Keratinocyte (primary cell): ENCODE measurements at regions not wholly inside any gene's neighbourhood (a gene's known extent, or its start where the extent isn't known, plus 50 kb on each side); places are given as distances from the start of the nearest gene placed in this dataset.

Experiments used
- DNase-seq: peaks from one replicate; pipeline ENCODE4 v3.0.0-alpha.2; 2011; ENCODE audit warnings: low read depth, missing footprints, low spot score
- FAIRE-seq: peaks from 2 replicates; lab custom pipeline; 2011; peaks lifted over from hg19 to GRCh38; lab: Jason Lieb, UNC
- H2AFZ ChIP-seq: 2 replicates; pipeline ENCODE4 v1.6.0; 2012; ENCODE audit warnings: low read length, control low read depth, inconsistent platforms; ENCODE audit not compliant: control insufficient read depth
- H3K27ac ChIP-seq: 2 replicates; pipeline ENCODE4 v1.5.1; 2011; ENCODE audit warnings: low read length; ENCODE audit not compliant: control insufficient read depth, insufficient read depth
- H3K27me3 ChIP-seq: 3 replicates; pipeline ENCODE4 v1.6.0; 2011; ENCODE audit warnings: low read length; ENCODE audit not compliant: control insufficient read depth, insufficient read depth; ENCODE audit errors: extremely low read depth
- H3K36me3 ChIP-seq, 2 experiments: 2 replicates in 1 of 2; 3 replicates in 1 of 2; pipeline ENCODE4 v1.5.1; 2011; ENCODE audit warnings: low read length in 2 of 2, mild to moderate bottlenecking in 1 of 2; ENCODE audit not compliant: control insufficient read depth in 2 of 2, insufficient read depth in 2 of 2; ENCODE audit errors: extremely low read depth in 1 of 2
- H3K4me1 ChIP-seq: 3 replicates; pipeline ENCODE4 v1.5.1; 2011; ENCODE audit warnings: low read length; ENCODE audit not compliant: control insufficient read depth, insufficient read depth; ENCODE audit errors: extremely low read depth
- H3K4me2 ChIP-seq: 3 replicates; pipeline ENCODE4 v1.6.0; 2011; ENCODE audit warnings: low read depth, low read length; ENCODE audit not compliant: control insufficient read depth, insufficient read depth; ENCODE audit errors: extremely low read depth
- H3K4me3 ChIP-seq, 3 experiments: fragments of 200-600 bp in 1 of 3; sonication (generic) in 1 of 3; 2 replicates in 2 of 3; 3 replicates in 1 of 3; pipeline ENCODE4 v1.5.1; 2011 to 2016; ENCODE audit warnings: low read length in 3 of 3, mild to moderate bottlenecking in 3 of 3, control low read depth in 2 of 3, inconsistent platforms in 1 of 3, low read depth in 1 of 3, mixed read lengths in 1 of 3, mixed run types in 1 of 3, moderate library complexity in 1 of 3; ENCODE audit not compliant: control insufficient read depth in 2 of 3, insufficient read depth in 2 of 3; ENCODE audit errors: extremely low read depth in 1 of 3
- H3K79me2 ChIP-seq: 2 replicates; pipeline ENCODE4 v1.6.0; 2012; ENCODE audit warnings: low read length; ENCODE audit not compliant: control insufficient read depth, insufficient read depth
- H3K9ac ChIP-seq: 3 replicates; pipeline ENCODE4 v1.6.0; 2011; ENCODE audit warnings: low read length; ENCODE audit not compliant: control insufficient read depth, insufficient read depth; ENCODE audit errors: extremely low read depth
- H3K9me1 ChIP-seq: 3 replicates; pipeline ENCODE4 v1.6.0; 2011; ENCODE audit warnings: low read length; ENCODE audit not compliant: control insufficient read depth, insufficient read depth; ENCODE audit errors: extremely low read depth
- H3K9me3 ChIP-seq: 2 replicates; pipeline ENCODE4 v1.5.1; 2012; ENCODE audit warnings: low read depth, low read length; ENCODE audit not compliant: control insufficient read depth
- H4K20me1 ChIP-seq: 3 replicates; pipeline ENCODE4 v1.6.0; 2011; ENCODE audit warnings: low read length; ENCODE audit not compliant: control insufficient read depth, insufficient read depth; ENCODE audit errors: extremely low read depth
- CTCF ChIP-seq, 3 experiments: IDR thresholded peaks in 1 of 3; conservative IDR thresholded peaks in 1 of 3; optimal IDR thresholded peaks in 1 of 3; 2 replicates in 2 of 3; 3 replicates in 1 of 3; pipeline versions ENCODE3 to v1.5.1; 2011; ENCODE audit warnings: low read length in 3 of 3, mild to moderate bottlenecking in 3 of 3, moderate library complexity in 2 of 3, control low read depth in 1 of 3, inconsistent platforms in 1 of 3; ENCODE audit not compliant: insufficient read depth in 2 of 3; ENCODE audit errors: extremely low read depth in 1 of 3
- EZH2 ChIP-seq: IDR thresholded peaks from one replicate; pipeline ENCODE4 v1.6.1; 2012; ENCODE audit warnings: inconsistent platforms, mild to moderate bottlenecking, low read length, moderate library complexity
- dilution Hi-C: fragments of 300-500 bp; cut with MboI; formaldehyde crosslinking; loops from one replicate; pipeline ENCODE4 v1.7.0; 2020; ENCODE audit warnings: low sequenced_read_pairs; ENCODE audit not compliant: extremely low pct_ligation_motif_present

GRCh38 chr13:64756621-64757020, 2473.5 kb downstream of the PCDH9 start:
- Histone ChIP-seq H3K27ac (no peak overlapping the region), H2AFZ (no peak overlapping the region), H3K4me1 (no peaks in the 10 kb centered on the region), H3K36me3 (no peaks in the 10 kb centered on the region), H4K20me1 (no peaks in the 10 kb centered on the region), H3K9me1 (no peaks in the 10 kb centered on the region), H3K79me2 (no peaks in the 10 kb centered on the region), H3K27me3 (no peaks in the 10 kb centered on the region), H3K9me3 (no peaks in the 10 kb centered on the region), H3K4me3 (no peak overlapping the region), H3K9ac (no peak overlapping the region), H3K4me2 (no peak overlapping the region)
- FAIRE-seq, result no peak
- no peak for DNase-seq
- dilution Hi-C loops, result no loop called here
- TF ChIP-seq CTCF (optimal IDR thresholded peaks at IDR 0.05 in 1 of 3, IDR thresholded peaks at IDR 0.05 in 1 of 3, conservative IDR thresholded peaks at IDR 0.05 in 1 of 3; ENCODE audit: extremely low read depth in 1 of 3, insufficient read depth in 2 of 3, low read length in 3 of 3) (no peak), EZH2 (no peak)

- H3K79me2 ChIP-seq, result no peaks in the 10 kb centered on the region
- no peak for TF ChIP-seq EZH2
- TF ChIP-seq CTCF (optimal IDR thresholded peaks at IDR 0.05 in 1 of 3, IDR thresholded peaks at IDR 0.05 in 1 of 3, conservative IDR thresholded peaks at IDR 0.05 in 1 of 3; ENCODE audit: extremely low read depth in 1 of 3, insufficient read depth in 2 of 3, low read length in 3 of 3), result no peak
- no peaks in the 10 kb centered on the region for H3K36me3 ChIP-seq
- H3K4me2 ChIP-seq, result no peak overlapping the region
- dilution Hi-C loops, result no loop called here
- FAIRE-seq, result no peak
- DNase-seq, result no peak
- H3K4me3 ChIP-seq, result no peak overlapping the region
- no peaks in the 10 kb centered on the region for H3K9me1 ChIP-seq
- H3K9me3 ChIP-seq, result no peaks in the 10 kb centered on the region
- H3K27me3 ChIP-seq, result no peaks in the 10 kb centered on the region
- no peak overlapping the region for H3K9ac ChIP-seq
- H3K4me1 ChIP-seq, result no peaks in the 10 kb centered on the region
- H4K20me1 ChIP-seq, result no peaks in the 10 kb centered on the region
- no peak overlapping the region for H2AFZ ChIP-seq
- H3K27ac ChIP-seq, result no peak overlapping the region
These were observed 2474.2 kb downstream of the PCDH9 start for GRCh38 chr13:64755961-64756360.
